Breast epithelium (tissue), 4 donors: ENCODE measurements at regions not wholly inside any gene's neighbourhood (a gene's known extent, or its start where the extent isn't known, plus 50 kb on each side); places are given as distances from the start of the nearest gene placed in this dataset.

Source experiments
- DNase-seq, 2 donors: peaks; one replicate each; pipeline ENCODE4 v3.0.0-alpha.2; 2019; ENCODE audit warnings: low spot score in 2 of 2
- H3K27ac ChIP-seq, 2 donors: fragments of 200-600 bp; sonication (generic) in 1 of 2; one replicate each; pipeline ENCODE4 v1.5.1; 2016 to 2019; ENCODE audit warnings: mild to moderate bottlenecking in 1 of 2
- H3K27me3 ChIP-seq, 2 donors: fragments of 200-600 bp; sonication (generic) in 1 of 2; one replicate each; pipeline versions ENCODE4 v1.5.1 to v1.6.0; 2017 to 2019; ENCODE audit warnings: control low read depth in 1 of 2, mild to moderate bottlenecking in 1 of 2
- H3K36me3 ChIP-seq: fragments of 200-600 bp; one replicate; pipeline ENCODE4 v1.5.1; 2019
- H3K4me1 ChIP-seq, 2 donors: fragments of 200-600 bp; sonication (generic); one replicate each; pipeline ENCODE4 v1.5.1; 2016 to 2019; ENCODE audit warnings: control low read depth in 1 of 2
- H3K4me3 ChIP-seq, 3 donors: fragments of 200-600 bp; sonication (generic); 1 replicate in 2 of 3; 2 replicates in 1 of 3; pipeline ENCODE4 v1.5.1; 2016 to 2019; ENCODE audit warnings: mild to moderate bottlenecking in 3 of 3, moderate library complexity in 2 of 3
- H3K9me3 ChIP-seq, 2 donors: fragments of 200-600 bp; sonication (generic) in 1 of 2; one replicate each; pipeline ENCODE4 v1.5.1; 2016 to 2019; ENCODE audit warnings: control low read depth in 1 of 2
- CTCF ChIP-seq, 3 donors: fragments of 450-650 bp; IDR thresholded peaks; one replicate each; pipeline ENCODE4 v1.5.1; 2016 to 2017; ENCODE audit warnings: antibody characterized with exemption in 3 of 3, mild to moderate bottlenecking in 3 of 3, moderate library complexity in 3 of 3
- POLR2A ChIP-seq: fragments of 450-650 bp; IDR thresholded peaks from one replicate; pipeline ENCODE4 v1.6.1; 2016; ENCODE audit warnings: antibody characterized with exemption, mild to moderate bottlenecking, moderate library complexity
- POLR2AphosphoS5 ChIP-seq, 3 donors: sonication (generic); formaldehyde crosslinking; IDR thresholded peaks; one replicate each; pipeline ENCODE4 v1.6.1; 2017; ENCODE audit warnings: antibody characterized with exemption in 3 of 3
- intact Hi-C: fragments of 100-400 bp; cut with DNase I; formaldehyde crosslinking; loops from one replicate; pipeline ENCODE4 v1.15.1; 2023; ENCODE audit warnings: low total_unique reads

DNA sequence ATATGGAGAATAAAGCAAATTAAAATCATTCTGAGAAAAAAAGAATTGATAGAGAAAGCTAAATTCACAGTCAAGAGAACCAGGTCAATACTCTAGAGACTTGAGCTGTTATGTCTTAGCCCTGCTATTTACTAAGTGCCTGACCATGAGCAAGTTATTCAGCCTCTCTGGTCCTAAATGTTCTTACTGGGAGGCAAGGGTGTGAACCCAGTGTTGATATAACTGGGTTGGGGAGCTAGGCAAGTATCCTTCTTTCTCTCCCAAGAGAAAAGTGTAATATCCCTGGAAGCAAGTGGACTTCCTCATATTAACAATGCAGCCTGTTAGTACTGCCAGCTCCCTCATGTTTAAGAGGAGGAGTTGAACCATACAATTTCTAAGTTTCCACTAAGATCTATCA lies 488.9 kb upstream of the RASGRP1 start:
- H3K9me3 ChIP-seq: peaks cover 0 to 18% of the 10 kb centered on the region in 2 donors
- no peak overlapping the region for H3K27ac ChIP-seq
- TF ChIP-seq POLR2A (no peak), POLR2AphosphoS5 (IDR thresholded peaks at IDR 0.05) (no peak), CTCF (IDR thresholded peaks at IDR 0.05) (no peak)
- no peaks in the 10 kb centered on the region for H3K36me3 ChIP-seq
- DNase-seq: no peak
- no peaks in the 10 kb centered on the region for H3K27me3 ChIP-seq
- no peaks in the 10 kb centered on the region for H3K4me1 ChIP-seq
- H3K4me3 ChIP-seq: no peak overlapping the region
- intact Hi-C loops: no loop called here

DNA sequence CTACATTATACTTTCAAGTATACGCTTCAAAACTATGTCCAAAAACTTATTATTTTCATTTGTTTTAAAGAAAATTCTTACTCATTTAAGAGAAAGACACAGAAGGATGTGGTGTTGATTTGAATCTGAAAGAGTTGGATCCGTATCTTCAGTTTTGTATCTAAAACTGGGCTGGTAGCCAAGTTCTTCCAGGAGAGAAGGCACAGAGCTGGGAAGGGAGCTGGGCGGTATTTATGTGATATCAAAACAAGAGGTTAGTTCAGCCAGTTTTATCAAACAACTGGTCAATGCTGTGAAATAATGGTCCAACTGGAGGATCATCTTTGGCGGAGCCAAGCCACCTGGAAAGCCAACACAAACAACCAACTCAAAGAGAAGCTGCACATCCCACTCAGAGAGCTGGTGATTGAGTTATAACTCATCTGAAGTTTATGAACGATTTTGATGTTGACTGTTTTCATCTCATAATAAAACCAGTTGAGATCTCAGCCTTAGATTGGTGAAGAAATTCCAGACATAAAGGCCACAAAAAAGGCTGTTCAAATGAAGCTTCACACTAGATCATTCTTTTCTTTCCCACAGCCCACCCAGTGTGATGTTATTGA lies 489.6 kb upstream of the RASGRP1 start:
- Histone ChIP-seq H3K27me3 (no peaks in the 10 kb centered on the region), H3K27ac (no peak overlapping the region), H3K4me1 (no peaks in the 10 kb centered on the region), H3K4me3 (no peak overlapping the region), H3K9me3 (peaks cover 0 to 10% of the 10 kb centered on the region in 2 donors), H3K36me3 (no peaks in the 10 kb centered on the region)
- intact Hi-C loops: no loop called here
- no peak for DNase-seq
- TF ChIP-seq POLR2AphosphoS5 (IDR thresholded peaks at IDR 0.05) (no peak), CTCF (IDR thresholded peaks at IDR 0.05) (no peak), POLR2A (no peak)

DNA sequence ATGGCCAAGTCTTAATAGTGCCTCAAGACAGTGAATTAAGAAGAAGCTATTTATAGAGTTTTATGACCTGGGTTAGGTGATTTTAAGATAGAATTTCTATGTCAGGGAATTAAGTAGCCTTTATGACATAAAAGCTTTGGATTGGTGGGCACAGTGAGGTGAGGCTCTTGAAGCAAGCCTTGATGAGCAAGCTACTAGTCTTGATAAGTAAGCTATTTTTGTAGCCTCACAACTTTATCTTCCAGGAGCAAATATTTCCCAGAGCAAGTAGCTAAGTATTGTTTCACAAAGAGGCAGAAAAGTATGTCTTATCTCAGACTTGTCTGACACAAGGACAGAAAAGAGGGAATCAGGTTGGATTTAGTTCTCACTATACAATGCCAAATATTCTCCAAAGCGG lies 491.7 kb upstream of the RASGRP1 start:
- intact Hi-C loops: no loop called here
- Histone ChIP-seq H3K9me3 (no peaks in the 10 kb centered on the region), H3K27ac (no peak overlapping the region), H3K36me3 (no peaks in the 10 kb centered on the region), H3K4me1 (no peaks in the 10 kb centered on the region), H3K27me3 (no peaks in the 10 kb centered on the region), H3K4me3 (no peak overlapping the region)
- DNase-seq: no peak
- TF ChIP-seq POLR2A (no peak), CTCF (IDR thresholded peaks at IDR 0.05) (no peak), POLR2AphosphoS5 (IDR thresholded peaks at IDR 0.05) (no peak)

- Histone ChIP-seq H3K27ac (no peak overlapping the region), H3K36me3 (no peaks in the 10 kb centered on the region), H3K4me1 (no peaks in the 10 kb centered on the region), H3K27me3 (no peaks in the 10 kb centered on the region), H3K9me3 (no peaks in the 10 kb centered on the region), H3K4me3 (no peak overlapping the region)
- no peak for DNase-seq
- TF ChIP-seq POLR2A: no peak
- no peak for TF ChIP-seq POLR2AphosphoS5 (IDR thresholded peaks at IDR 0.05)
- TF ChIP-seq CTCF (IDR thresholded peaks at IDR 0.05): no peak
- intact Hi-C loops: no loop called here
These were observed 493.9 kb upstream of the RASGRP1 start for GRCh38 chr15:39058351-39059131.

GRCh38 chr15:39059917-39060316 lies 495.3 kb upstream of the RASGRP1 start:
- H3K27me3 ChIP-seq: no peaks in the 10 kb centered on the region
- no peak for TF ChIP-seq POLR2A
- H3K4me1 ChIP-seq: no peaks in the 10 kb centered on the region
- no peak overlapping the region for H3K27ac ChIP-seq
- intact Hi-C loops: no loop called here
- no peaks in the 10 kb centered on the region for H3K36me3 ChIP-seq
- no peaks in the 10 kb centered on the region for H3K9me3 ChIP-seq
- H3K4me3 ChIP-seq: no peak overlapping the region
- no peak for DNase-seq
